Body of pancreas (tissue), 4 donors: ENCODE measurements at regions not wholly inside any gene's neighbourhood (a gene's known extent, or its start where the extent isn't known, plus 50 kb on each side); places are given as distances from the start of the nearest gene placed in this dataset.

Experiments used
- ATAC-seq: fragments of 150-250 bp; one replicate; pipeline ENCODE4 v1.9.1; 2016
- DNase-seq, 4 donors: peaks; one replicate each; pipeline ENCODE4 v3.0.0-alpha.2; 2019
- H3K27ac ChIP-seq, 4 donors: fragments of 200-600 bp; sonication (generic); 1 replicate in 3 of 4; 2 replicates in 1 of 4; pipeline versions ENCODE4 v1.5.1 to v1.6.1; 2016 to 2019; ENCODE audit warnings: mild to moderate bottlenecking in 1 of 4, mixed read lengths in 1 of 4, moderate library complexity in 1 of 4
- H3K27me3 ChIP-seq, 2 donors: fragments of 200-600 bp; sonication (generic); one replicate each; pipeline ENCODE4 v1.6.0; 2016; ENCODE audit warnings: mild to moderate bottlenecking in 1 of 2
- H3K36me3 ChIP-seq, 2 donors: fragments of 200-600 bp; sonication (generic); replicated peaks in 1 of 2; 2 replicates each; pipeline ENCODE4 v1.5.1; 2016; ENCODE audit warnings: low read depth in 2 of 2; ENCODE audit not compliant: insufficient read depth in 1 of 2
- H3K4me1 ChIP-seq: fragments of 200-600 bp; sonication (generic); one replicate; pipeline ENCODE4 v1.6.0; 2016
- H3K4me3 ChIP-seq, 2 donors: fragments of 200-600 bp; sonication (generic); 1 replicate in 1 of 2; 2 replicates in 1 of 2; pipeline ENCODE4 v1.5.1; 2016 to 2019
- H3K9me3 ChIP-seq, 3 donors: fragments of 200-600 bp; sonication (generic); 1 replicate in 2 of 3; 2 replicates in 1 of 3; pipeline ENCODE4 v1.5.1; 2016
- POLR2A ChIP-seq, 3 donors: fragments of 450-650 bp; IDR thresholded peaks; one replicate each; pipeline ENCODE4 v1.6.1; 2016; ENCODE audit warnings: antibody characterized with exemption in 3 of 3, mild to moderate bottlenecking in 2 of 3
- WGBS, 2 donors: methylation state at CpG; one replicate each; pipeline ENCODE4 v1.1.5; 2017; 5-methylcytosine and 5-hydroxymethylcytosine counted together
- intact Hi-C: fragments of 100-400 bp; cut with DNase I; formaldehyde crosslinking; loops from one replicate; pipeline ENCODE4 v1.15.1; 2023
- TF ChIP-seq, protein P1 (sequence below), 7 experiments: fragments of 450-650 bp in 4 of 7; fragments of 200-600 bp in 3 of 7; sonication (generic) in 3 of 7; IDR thresholded peaks; one replicate each; pipeline ENCODE4 v1.5.1; 2016 to 2019; ENCODE audit warnings: antibody characterized with exemption in 7 of 7

DNA sequence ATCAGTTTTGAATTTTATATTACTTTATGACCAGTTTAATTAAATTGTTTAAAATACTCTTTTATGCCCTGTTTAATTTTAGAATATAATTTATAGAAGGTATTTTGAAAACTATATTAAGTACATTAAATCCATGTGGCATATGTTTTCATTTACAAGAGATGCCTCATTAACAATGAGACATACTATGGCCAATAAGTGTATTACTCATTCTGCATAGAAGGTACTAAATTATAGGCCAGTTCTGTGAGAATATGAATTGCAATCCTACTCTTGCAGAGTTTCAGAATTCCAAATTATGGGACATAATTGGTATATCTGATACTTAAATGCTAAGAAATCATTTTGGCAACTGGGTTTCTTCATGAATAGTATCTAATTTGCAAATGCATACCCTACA, 951.1 kb downstream of the FAT4 start:
- H3K9me3 ChIP-seq: no peaks in the 10 kb centered on the region
- ATAC-seq (no peak), DNase-seq (no peak)
- H3K27ac ChIP-seq: no peak overlapping the region
- H3K36me3 ChIP-seq: no peaks in the 10 kb centered on the region
- H3K4me1 ChIP-seq: no peaks in the 10 kb centered on the region
- TF ChIP-seq POLR2A (IDR thresholded peaks at IDR 0.05): no peak
- H3K4me3 ChIP-seq: no peak overlapping the region
- no peaks in the 10 kb centered on the region for H3K27me3 ChIP-seq
- intact Hi-C loops: no loop called here

DNA sequence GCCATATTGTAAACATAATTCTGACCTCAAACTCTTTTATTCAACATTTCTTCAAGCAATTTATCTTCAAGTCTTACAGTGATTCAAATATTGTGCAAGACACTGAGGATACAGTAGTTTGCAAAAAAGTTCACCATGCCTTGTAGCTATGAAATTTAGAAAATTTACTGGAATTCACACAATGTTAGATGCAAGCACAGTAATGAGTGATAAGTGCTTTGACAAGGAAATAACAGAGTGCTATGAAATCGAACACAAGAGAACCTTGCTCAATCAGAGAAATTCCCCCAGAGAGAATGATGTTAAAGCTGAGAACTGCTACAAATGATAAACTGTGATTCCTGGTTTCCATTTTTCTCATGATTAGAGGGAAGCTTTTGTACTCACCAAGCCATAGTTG, 952.9 kb downstream of the FAT4 start:
- H3K27ac ChIP-seq: no peak overlapping the region
- 16 to 18% methylated on average over 1 of the region's 1 CpG for WGBS, 2 donors
- DNase-seq (no peak), ATAC-seq (no peak)
- no peak for TF ChIP-seq POLR2A (IDR thresholded peaks at IDR 0.05)
- TF ChIP-seq, protein P1, sequence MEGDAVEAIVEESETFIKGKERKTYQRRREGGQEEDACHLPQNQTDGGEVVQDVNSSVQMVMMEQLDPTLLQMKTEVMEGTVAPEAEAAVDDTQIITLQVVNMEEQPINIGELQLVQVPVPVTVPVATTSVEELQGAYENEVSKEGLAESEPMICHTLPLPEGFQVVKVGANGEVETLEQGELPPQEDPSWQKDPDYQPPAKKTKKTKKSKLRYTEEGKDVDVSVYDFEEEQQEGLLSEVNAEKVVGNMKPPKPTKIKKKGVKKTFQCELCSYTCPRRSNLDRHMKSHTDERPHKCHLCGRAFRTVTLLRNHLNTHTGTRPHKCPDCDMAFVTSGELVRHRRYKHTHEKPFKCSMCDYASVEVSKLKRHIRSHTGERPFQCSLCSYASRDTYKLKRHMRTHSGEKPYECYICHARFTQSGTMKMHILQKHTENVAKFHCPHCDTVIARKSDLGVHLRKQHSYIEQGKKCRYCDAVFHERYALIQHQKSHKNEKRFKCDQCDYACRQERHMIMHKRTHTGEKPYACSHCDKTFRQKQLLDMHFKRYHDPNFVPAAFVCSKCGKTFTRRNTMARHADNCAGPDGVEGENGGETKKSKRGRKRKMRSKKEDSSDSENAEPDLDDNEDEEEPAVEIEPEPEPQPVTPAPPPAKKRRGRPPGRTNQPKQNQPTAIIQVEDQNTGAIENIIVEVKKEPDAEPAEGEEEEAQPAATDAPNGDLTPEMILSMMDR (IDR thresholded peaks at IDR 0.05): no peak
- H3K9me3 ChIP-seq: no peaks in the 10 kb centered on the region
- H3K4me1 ChIP-seq: no peaks in the 10 kb centered on the region
- H3K36me3 ChIP-seq: no peaks in the 10 kb centered on the region
- H3K4me3 ChIP-seq: no peak overlapping the region
- no peaks in the 10 kb centered on the region for H3K27me3 ChIP-seq
- intact Hi-C loops: no loop called here

DNA sequence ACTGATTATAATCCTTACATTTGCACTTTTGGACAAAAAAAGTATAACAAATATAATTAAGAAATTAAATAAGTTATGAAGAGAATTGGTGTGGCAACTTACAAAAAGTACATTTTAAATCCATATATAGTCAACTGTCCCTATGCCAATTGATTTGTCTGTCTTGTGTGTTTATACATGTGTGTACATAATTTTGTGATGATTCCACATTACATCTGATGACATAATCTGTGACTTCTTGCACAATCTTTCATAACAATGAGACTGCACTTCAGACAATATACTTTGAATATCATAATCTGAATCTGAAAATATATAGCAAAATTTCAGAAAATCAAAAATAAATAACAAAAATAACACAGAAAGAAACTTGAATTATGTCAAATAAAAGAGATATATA, 953.4 kb downstream of the FAT4 start:
- ATAC-seq (no peak), DNase-seq (no peak)
- intact Hi-C loops: no loop called here
- Histone ChIP-seq H3K27ac (no peak overlapping the region), H3K9me3 (no peaks in the 10 kb centered on the region), H3K27me3 (no peaks in the 10 kb centered on the region), H3K4me1 (no peaks in the 10 kb centered on the region), H3K4me3 (no peak overlapping the region), H3K36me3 (no peaks in the 10 kb centered on the region)
- TF ChIP-seq POLR2A (IDR thresholded peaks at IDR 0.05): no peak
- TF ChIP-seq, protein P1 (IDR thresholded peaks at IDR 0.05): no peak

DNA sequence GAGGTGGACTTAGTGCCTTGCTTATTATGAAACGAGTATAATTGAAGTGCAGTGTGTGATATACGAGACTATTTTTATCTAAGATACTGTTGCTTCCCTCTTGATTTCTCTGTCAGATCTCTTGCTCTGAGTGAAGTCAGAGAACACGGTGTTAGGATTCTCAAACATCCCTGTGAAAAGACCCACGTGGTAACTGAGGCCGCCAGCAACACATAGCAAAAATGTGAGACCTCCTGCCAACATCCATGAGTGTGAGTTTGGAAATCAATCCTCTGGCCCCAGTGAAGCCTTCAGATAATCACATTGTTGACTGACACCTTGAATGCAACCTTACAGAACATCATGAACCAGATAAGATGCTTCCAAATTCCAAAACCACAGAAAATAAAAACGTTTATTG, 954.4 kb downstream of the FAT4 start:
- Histone ChIP-seq H3K36me3 (no peaks in the 10 kb centered on the region), H3K4me1 (no peaks in the 10 kb centered on the region), H3K4me3 (no peak overlapping the region), H3K27me3 (no peaks in the 10 kb centered on the region), H3K9me3 (no peaks in the 10 kb centered on the region), H3K27ac (no peak overlapping the region)
- 28 to 42% methylated on average over 6 of the region's 6 CpGs for WGBS, 2 donors
- ATAC-seq (no peak), DNase-seq (no peak)
- intact Hi-C loops: no loop called here
- TF ChIP-seq POLR2A (IDR thresholded peaks at IDR 0.05): no peak
- TF ChIP-seq, protein P1 (IDR thresholded peaks at IDR 0.05): no peak

DNA sequence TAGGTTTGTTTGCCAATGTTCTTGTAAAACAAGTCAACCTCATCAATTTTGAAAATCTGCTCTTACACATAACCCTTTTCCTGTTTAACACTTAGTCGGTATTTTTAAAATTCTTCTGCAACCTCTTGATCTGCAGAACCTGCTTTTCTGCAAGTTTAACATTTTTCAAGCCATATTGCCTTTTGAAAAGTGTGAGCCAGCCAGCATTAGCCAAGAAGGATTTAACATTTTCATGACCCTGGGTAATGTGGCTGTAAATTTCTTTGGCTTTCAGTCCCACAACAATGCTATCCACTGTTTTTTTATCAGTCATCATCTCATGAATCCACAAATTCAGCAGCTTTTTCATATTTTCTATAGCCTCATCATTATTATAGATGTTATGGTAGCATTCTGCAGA, 956.5 kb downstream of the FAT4 start:
- H3K27ac ChIP-seq: no peak overlapping the region
- no peaks in the 10 kb centered on the region for H3K36me3 ChIP-seq
- ATAC-seq: no peak
- TF ChIP-seq, protein P1 (IDR thresholded peaks at IDR 0.05): no peak
- no peak for TF ChIP-seq POLR2A (IDR thresholded peaks at IDR 0.05)
- H3K27me3 ChIP-seq: no peaks in the 10 kb centered on the region
- WGBS, 2 donors: 10 to 21% methylated on average over 1 of the region's 1 CpG
- H3K9me3 ChIP-seq: no peaks in the 10 kb centered on the region
- H3K4me1 ChIP-seq: no peaks in the 10 kb centered on the region
- intact Hi-C loops: no loop called here
- no peak overlapping the region for H3K4me3 ChIP-seq
- DNase-seq: no peak
